CD4-positive, alpha-beta T cell (primary cell): ENCODE measurements at regions not wholly inside any gene's neighbourhood (a gene's known extent, or its start where the extent isn't known, plus 50 kb on each side); places are given as distances from the start of the nearest gene placed in this dataset.

Experiments used
- ATAC-seq: fragments of 200-7000 bp; cut with Tn5 transposase; one replicate; pipeline ENCODE4 v1.10.0; 2022; ENCODE audit warnings: mild to moderate bottlenecking; ENCODE audit not compliant: poor library complexity
- CTCF ChIA-PET: fragments of 350-600 bp; sonication (Branson Sonifier 250); formaldehyde crosslinking; loops from one replicate; lab custom pipeline; 2021; ENCODE audit warnings: antibody characterized with exemption, inconsistent platforms; lab: Charles Lee
- POLR2A ChIA-PET: fragments of 350-600 bp; sonication (Branson Sonifier 250); formaldehyde crosslinking; loops from one replicate; lab custom pipeline; 2021; ENCODE audit warnings: antibody characterized with exemption, inconsistent platforms; lab: Charles Lee
- DNase-seq, 14 experiments: peaks; one replicate each; pipeline ENCODE4 v3.0.0-alpha.2; 2013 to 2020; ENCODE audit warnings: mixed read lengths in 2 of 14
- H3K27ac ChIP-seq, 2 donors: one replicate each; pipeline versions ENCODE4 v1.5.1 to v1.7.0; 2013; ENCODE audit warnings: low read length in 2 of 2, low read depth in 1 of 2, mild to moderate bottlenecking in 1 of 2
- H3K27me3 ChIP-seq, 2 experiments: 1 replicate in 1 of 2; 2 replicates in 1 of 2; pipeline versions ENCODE4 v1.6.1 to v1.7.0; 2013; ENCODE audit warnings: low read length in 2 of 2, control low read depth in 1 of 2, mild to moderate bottlenecking in 1 of 2, moderate library complexity in 1 of 2; ENCODE audit not compliant: insufficient read depth in 2 of 2, control insufficient read depth in 1 of 2
- H3K36me3 ChIP-seq: one replicate; pipeline ENCODE4 v1.6.1; 2013; ENCODE audit warnings: low read length, control low read depth; ENCODE audit not compliant: insufficient read depth
- H3K4me1 ChIP-seq: one replicate; pipeline ENCODE4 v1.6.1; 2013; ENCODE audit warnings: low read length, control low read depth; ENCODE audit not compliant: insufficient read depth
- H3K4me3 ChIP-seq: one replicate; pipeline ENCODE4 v1.5.1; 2013; ENCODE audit warnings: mild to moderate bottlenecking, low read length, moderate library complexity
- H3K9me3 ChIP-seq, 2 experiments: 1 replicate in 1 of 2; 2 replicates in 1 of 2; pipeline versions ENCODE4 v1.6.1 to v1.7.0; 2013; ENCODE audit warnings: low read length in 2 of 2, mild to moderate bottlenecking in 2 of 2, control low read depth in 1 of 2, moderate library complexity in 1 of 2; ENCODE audit not compliant: control insufficient read depth in 1 of 2, insufficient read depth in 1 of 2
- H3K27ac Mint-ChIP-seq: one replicate; pipeline ENCODE4 v1.8.0; 2020; ENCODE audit warnings: mixed read lengths
- H3K27me3 Mint-ChIP-seq: one replicate; pipeline ENCODE4 v1.8.0; 2021; ENCODE audit warnings: mixed read lengths
- H3K36me3 Mint-ChIP-seq: one replicate; pipeline ENCODE4 v1.8.0; 2021; ENCODE audit warnings: low read depth, mixed read lengths
- H3K4me1 Mint-ChIP-seq: one replicate; pipeline ENCODE4 v1.8.0; 2021; ENCODE audit warnings: low read depth, mixed read lengths
- H3K4me3 Mint-ChIP-seq: one replicate; pipeline ENCODE4 v1.8.0; 2020; ENCODE audit warnings: mild to moderate bottlenecking, mixed read lengths
- H3K9me3 Mint-ChIP-seq: one replicate; pipeline ENCODE4 v1.8.0; 2020; ENCODE audit warnings: mixed read lengths
- intact Hi-C, 2 experiments: fragments of 100-400 bp; cut with DNase I in 1 of 2; cut with micrococcal nuclease in 1 of 2; formaldehyde crosslinking; loops; one replicate each; pipeline versions ENCODE4 v1.15.1 to v1.9.0; 2023 to 2025; cut with DNase I, micrococcal nuclease
- TF ChIP-seq, protein P1 (sequence below): fragments of 200-600 bp; IDR thresholded peaks from one replicate; pipeline ENCODE4 v1.8.0; 2022; ENCODE audit warnings: antibody characterized with exemption, mild to moderate bottlenecking

DNA sequence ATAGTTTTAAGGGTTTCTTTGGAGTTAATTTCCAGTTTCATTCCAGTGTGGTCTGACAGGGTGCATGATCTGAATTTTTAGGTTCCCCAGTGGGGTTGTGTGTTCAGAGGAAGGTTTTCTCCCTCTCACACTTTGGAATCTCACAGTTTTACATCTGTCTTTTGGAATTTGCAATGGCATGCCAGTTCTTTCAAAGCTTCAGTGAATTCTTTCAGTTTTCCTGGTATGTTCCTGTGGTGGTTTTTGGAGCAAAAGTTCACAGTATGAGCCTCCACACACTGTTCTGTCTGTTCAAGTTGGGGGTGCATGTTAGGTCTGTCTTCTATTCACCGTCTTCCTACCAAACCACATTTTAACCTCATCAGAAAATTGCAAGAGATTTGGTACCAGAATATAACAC lies 624.2 kb downstream of the KCTD16 start:
- TF ChIP-seq, protein P1, sequence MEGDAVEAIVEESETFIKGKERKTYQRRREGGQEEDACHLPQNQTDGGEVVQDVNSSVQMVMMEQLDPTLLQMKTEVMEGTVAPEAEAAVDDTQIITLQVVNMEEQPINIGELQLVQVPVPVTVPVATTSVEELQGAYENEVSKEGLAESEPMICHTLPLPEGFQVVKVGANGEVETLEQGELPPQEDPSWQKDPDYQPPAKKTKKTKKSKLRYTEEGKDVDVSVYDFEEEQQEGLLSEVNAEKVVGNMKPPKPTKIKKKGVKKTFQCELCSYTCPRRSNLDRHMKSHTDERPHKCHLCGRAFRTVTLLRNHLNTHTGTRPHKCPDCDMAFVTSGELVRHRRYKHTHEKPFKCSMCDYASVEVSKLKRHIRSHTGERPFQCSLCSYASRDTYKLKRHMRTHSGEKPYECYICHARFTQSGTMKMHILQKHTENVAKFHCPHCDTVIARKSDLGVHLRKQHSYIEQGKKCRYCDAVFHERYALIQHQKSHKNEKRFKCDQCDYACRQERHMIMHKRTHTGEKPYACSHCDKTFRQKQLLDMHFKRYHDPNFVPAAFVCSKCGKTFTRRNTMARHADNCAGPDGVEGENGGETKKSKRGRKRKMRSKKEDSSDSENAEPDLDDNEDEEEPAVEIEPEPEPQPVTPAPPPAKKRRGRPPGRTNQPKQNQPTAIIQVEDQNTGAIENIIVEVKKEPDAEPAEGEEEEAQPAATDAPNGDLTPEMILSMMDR = no peak
- peaks cover 13% of the 10 kb centered on the region for H3K9me3 Mint-ChIP-seq
- Histone ChIP-seq H3K4me1 (no peaks in the 10 kb centered on the region), H3K36me3 (no peaks in the 10 kb centered on the region), H3K4me3 (no peak overlapping the region), H3K27ac (no peak overlapping the region), H3K27me3 (no peaks in the 10 kb centered on the region), H3K9me3 (no peaks in the 10 kb centered on the region)
- ATAC-seq = no peak
- no peak overlapping the region for H3K27ac Mint-ChIP-seq
- intact Hi-C loops = no loop called here
- POLR2A ChIA-PET = no interaction called here
- H3K36me3 Mint-ChIP-seq = no peaks in the 10 kb centered on the region
- no peak for DNase-seq
- no peak overlapping the region for H3K4me3 Mint-ChIP-seq
- CTCF ChIA-PET = no interaction called here
- no peaks in the 10 kb centered on the region for H3K27me3 Mint-ChIP-seq
- H3K4me1 Mint-ChIP-seq = no peaks in the 10 kb centered on the region

DNA sequence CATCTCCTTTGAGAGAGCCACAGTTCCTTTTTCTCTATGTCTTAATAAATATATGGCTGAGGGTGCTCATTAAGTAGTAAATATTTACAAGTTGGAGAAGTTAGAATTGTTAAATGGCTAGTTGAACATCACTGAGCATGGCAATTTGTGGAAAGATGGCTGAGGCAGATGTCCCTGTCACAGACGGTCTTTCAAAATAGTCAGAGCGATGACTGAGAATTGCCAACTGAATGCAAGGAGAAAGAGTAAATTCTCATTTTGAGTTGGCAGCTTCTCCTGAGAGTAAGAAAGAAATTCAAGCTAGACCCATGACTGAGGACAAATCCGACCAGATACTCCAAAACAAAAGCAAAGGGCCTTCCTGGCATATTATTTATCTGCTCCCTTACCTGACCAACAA lies 617.9 kb downstream of the KCTD16 start:
- ATAC-seq = no peak
- DNase-seq = no peak
- no peak overlapping the region for H3K27ac Mint-ChIP-seq
- peaks cover 3% of the 10 kb centered on the region for H3K9me3 Mint-ChIP-seq
- H3K27ac ChIP-seq = no peak overlapping the region
- H3K36me3 Mint-ChIP-seq = no peaks in the 10 kb centered on the region
- no peaks in the 10 kb centered on the region for H3K36me3 ChIP-seq
- TF ChIP-seq, protein P1 = no peak
- H3K4me3 ChIP-seq = no peak overlapping the region
- POLR2A ChIA-PET = no interaction called here
- no peaks in the 10 kb centered on the region for H3K4me1 Mint-ChIP-seq
- CTCF ChIA-PET = no interaction called here
- H3K27me3 Mint-ChIP-seq = no peaks in the 10 kb centered on the region
- H3K27me3 ChIP-seq = no peaks in the 10 kb centered on the region
- no peak overlapping the region for H3K4me3 Mint-ChIP-seq
- H3K4me1 ChIP-seq = no peaks in the 10 kb centered on the region
- H3K9me3 ChIP-seq = no peaks in the 10 kb centered on the region
- intact Hi-C loops = no loop called here

DNA sequence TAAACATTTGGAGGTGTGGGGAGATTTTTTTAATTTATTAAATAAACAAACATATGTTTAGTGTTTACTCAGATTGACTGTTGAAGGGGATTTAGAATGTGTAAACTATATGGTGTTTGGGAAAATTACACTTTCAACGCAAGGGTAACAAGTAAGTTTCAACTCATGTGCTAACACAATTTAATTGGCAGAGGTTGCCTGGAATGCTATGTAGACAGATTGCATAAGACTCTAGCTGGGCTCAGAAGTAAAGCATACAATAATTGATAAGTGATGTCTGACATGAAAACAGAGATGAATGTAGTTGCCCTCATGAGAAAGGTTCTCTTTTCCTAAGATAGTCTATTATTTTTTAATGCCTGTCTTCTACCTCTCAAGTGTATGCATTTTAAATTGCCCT lies 617.4 kb downstream of the KCTD16 start:
- ChIA-PET POLR2A (no interaction called here), CTCF (no interaction called here)
- no peak for DNase-seq
- H3K4me3 Mint-ChIP-seq = no peak overlapping the region
- no peaks in the 10 kb centered on the region for H3K9me3 ChIP-seq
- intact Hi-C loops = no loop called here
- H3K27ac ChIP-seq = no peak overlapping the region
- no peaks in the 10 kb centered on the region for H3K27me3 ChIP-seq
- no peak for ATAC-seq
- H3K36me3 Mint-ChIP-seq = no peaks in the 10 kb centered on the region
- H3K4me1 ChIP-seq = no peaks in the 10 kb centered on the region
- no peak overlapping the region for H3K4me3 ChIP-seq
- H3K4me1 Mint-ChIP-seq = no peaks in the 10 kb centered on the region
- TF ChIP-seq, protein P1 = no peak
- peaks cover 3% of the 10 kb centered on the region for H3K9me3 Mint-ChIP-seq
- no peaks in the 10 kb centered on the region for H3K36me3 ChIP-seq
- H3K27ac Mint-ChIP-seq = no peak overlapping the region
- H3K27me3 Mint-ChIP-seq = no peaks in the 10 kb centered on the region
